ENCODE measurements at regions not wholly inside any gene's neighbourhood (a gene's known extent, or its start where the extent isn't known, plus 50 kb on each side); places are given as distances from the start of the nearest gene placed in this dataset.
"Not testable (repeated sequence)": the region's sequence is repeated elsewhere in the genome, so short reads cannot be mapped to it uniquely, and the experiment has no call there.

- DNase-seq, result no peak
Observed at GRCh38 chr7:68587599-68587998, 1010.7 kb upstream of the AUTS2 start.

- DNase-seq, result no peak
Observed at GRCh38 chr7:68601826-68602225, 996.4 kb upstream of the AUTS2 start.

GRCh38 chr7:68604541-68604940 is 993.7 kb upstream of the AUTS2 start:
- no peak for DNase-seq

- no peak for DNase-seq
Observed at GRCh38 chr7:68610701-68611100, 987.6 kb upstream of the AUTS2 start.

GRCh38 chr7:68613405-68613804 is 984.9 kb upstream of the AUTS2 start:
- DNase-seq, result no peak

- no peak for DNase-seq
Observed at GRCh38 chr7:68613897-68614296, 984.4 kb upstream of the AUTS2 start.

GRCh38 chr7:68619526-68619925 is 978.7 kb upstream of the AUTS2 start:
- DNase-seq, result no peak

GRCh38 chr7:68622500-68622899 is 975.8 kb upstream of the AUTS2 start:
- DNase-seq, result no peak

GRCh38 chr7:68623030-68623429 is 975.2 kb upstream of the AUTS2 start:
- DNase-seq, result no peak

- DNase-seq, result no peak
Observed at GRCh38 chr7:68627247-68627864, 970.9 kb upstream of the AUTS2 start.

GRCh38 chr7:68630914-68631313 is 967.4 kb upstream of the AUTS2 start:
- not testable (repeated sequence) for DNase-seq

- no peak for DNase-seq
Observed at GRCh38 chr7:68640103-68640502, 958.2 kb upstream of the AUTS2 start.

- no peak for DNase-seq
Observed at GRCh38 chr7:68642727-68643126, 955.5 kb upstream of the AUTS2 start.

GRCh38 chr7:68663392-68663791 is 934.9 kb upstream of the AUTS2 start:
- DNase-seq, result no peak

- DNase-seq, result no peak
Observed at GRCh38 chr7:68671046-68671445, 927.2 kb upstream of the AUTS2 start.

GRCh38 chr7:68671671-68672070 is 926.6 kb upstream of the AUTS2 start:
- no peak for DNase-seq

GRCh38 chr7:68674826-68675225 is 923.4 kb upstream of the AUTS2 start:
- no peak for DNase-seq

GRCh38 chr7:68676813-68677535 is 921.3 kb upstream of the AUTS2 start:
- no peak for DNase-seq

- no peak for DNase-seq
Observed at GRCh38 chr7:68678196-68678595, 920.1 kb upstream of the AUTS2 start.

- no peak for DNase-seq
Observed at GRCh38 chr7:68679459-68680234, 918.6 kb upstream of the AUTS2 start.

- no peak for DNase-seq
Observed at GRCh38 chr7:68680235-68680872, 917.9 kb upstream of the AUTS2 start.

- DNase-seq, result no peak
Observed at GRCh38 chr7:68682910-68683309, 915.4 kb upstream of the AUTS2 start.

- no peak for DNase-seq
Observed at GRCh38 chr7:68684246-68684839, 913.9 kb upstream of the AUTS2 start.

Measured in stimulated activated CD4-positive, alpha-beta T cell treated with anti-CD3 and anti-CD28 coated beads, Interleukin-1b, Interleukin-23, amount 100 ng/mL, for 48 hours (primary cell).